GM12891 (cell line): ENCODE measurements at regions not wholly inside any gene's neighbourhood (a gene's known extent, or its start where the extent isn't known, plus 50 kb on each side); places are given as distances from the start of the nearest gene placed in this dataset.
"Not testable (repeated sequence)": the region's sequence is repeated elsewhere in the genome, so short reads cannot be mapped to it uniquely, and the experiment has no call there.

Experiments
- DNase-seq: peaks from one replicate; pipeline ENCODE4 v3.0.0; 2011; ENCODE audit warnings: low spot score; ENCODE audit not compliant: insufficient read length
- FAIRE-seq: peaks from 2 replicates; lab custom pipeline; 2011; peaks lifted over from hg19 to GRCh38; lab: Jason Lieb, UNC
- PAX5 ChIP-seq: IDR thresholded peaks from 2 replicates; pipeline ENCODE4 v1.6.1; 2011; ENCODE audit warnings: low read length, moderate library complexity, mild to moderate bottlenecking; ENCODE audit not compliant: insufficient read depth, severe bottlenecking
- POLR2A ChIP-seq: IDR thresholded peaks from 2 replicates; pipeline ENCODE4 v1.6.1; 2011; ENCODE audit warnings: low read depth, low read length, control low read depth
- POLR2AphosphoS5 ChIP-seq: IDR thresholded peaks from 2 replicates; pipeline ENCODE4 v1.6.1; 2011; ENCODE audit warnings: low read depth, low read length, control low read depth
- POU2F2 ChIP-seq: IDR thresholded peaks from 2 replicates; pipeline ENCODE4 v1.6.1; 2011; ENCODE audit warnings: low read depth, mild to moderate bottlenecking, control low read depth, low read length, moderate library complexity
- SPI1 ChIP-seq: IDR thresholded peaks from 2 replicates; pipeline ENCODE4 v1.6.1; 2011; ENCODE audit warnings: low read depth, low read length, control low read depth
- TAF1 ChIP-seq: IDR thresholded peaks from 2 replicates; pipeline ENCODE4 v1.6.1; 2011; ENCODE audit warnings: low read depth, low read length, control low read depth

DNA sequence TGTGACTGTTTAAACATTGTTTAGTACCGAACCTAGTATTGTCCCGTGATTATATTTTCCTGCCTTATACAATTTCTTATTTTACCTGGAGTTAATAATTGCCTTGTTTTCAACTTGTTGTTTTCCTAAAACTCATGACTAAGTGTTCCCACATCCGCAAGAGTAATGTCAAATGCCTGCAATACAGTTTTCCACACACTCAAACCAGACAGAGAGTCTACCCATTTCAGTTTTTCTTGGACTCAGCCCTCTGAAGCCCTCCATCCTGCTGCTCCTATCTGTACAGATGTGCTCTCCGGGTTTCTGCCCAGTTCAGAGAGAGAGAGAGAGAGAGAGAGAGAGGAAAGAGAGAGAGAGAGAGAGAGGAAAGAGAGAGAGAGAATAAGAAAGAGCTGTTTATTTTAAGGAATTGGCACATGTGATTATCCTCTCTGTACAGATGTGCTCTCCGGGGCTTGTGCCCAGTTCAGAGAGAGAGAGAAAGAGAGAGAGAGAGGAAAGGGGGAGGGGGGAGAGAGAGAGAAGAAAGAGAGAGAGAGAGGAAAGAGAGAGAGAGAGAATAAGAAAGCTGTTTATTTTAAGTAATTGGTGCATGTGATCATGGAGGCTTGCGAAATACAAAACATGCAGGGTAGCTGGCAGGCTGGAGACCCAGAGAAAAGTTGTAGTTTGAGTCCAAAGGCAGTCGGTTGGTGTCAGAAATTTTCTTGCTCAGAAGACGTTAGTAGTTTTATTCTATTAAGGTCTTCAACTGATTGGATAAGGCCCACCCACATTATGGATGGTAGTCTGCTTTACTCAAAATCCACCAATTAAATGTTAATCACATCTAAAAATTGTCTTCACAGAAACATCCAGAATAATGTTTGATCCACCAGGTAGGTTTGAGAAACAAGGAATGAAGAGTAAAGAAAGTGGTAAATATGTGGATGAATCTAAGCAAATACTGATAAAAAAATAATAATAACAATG is 104.1 kb upstream of the GOLGA8J start:
- TF ChIP-seq POLR2A (no peak), PAX5 (no peak), TAF1 (no peak), POU2F2 (no peak), POLR2AphosphoS5 (no peak), SPI1 (no peak)
- DNase-seq (no peak), FAIRE-seq (no peak)

- not testable (repeated sequence) for FAIRE-seq, DNase-seq
Observed at GRCh38 chr15:29974056-29974455, 108.7 kb upstream of the GOLGA8J start.

- no peak for FAIRE-seq
- TF ChIP-seq SPI1 (no peak), PAX5 (no peak), POLR2AphosphoS5 (no peak), POU2F2 (no peak), TAF1 (no peak), POLR2A (no peak)
- no peak for DNase-seq
Observed at GRCh38 chr15:29972051-29972450, 110.7 kb upstream of the GOLGA8J start.

- FAIRE-seq (no peak), DNase-seq (no peak)
- TF ChIP-seq POU2F2 (no peak), POLR2A (no peak), POLR2AphosphoS5 (no peak), TAF1 (no peak), PAX5 (no peak), SPI1 (no peak)
Observed at GRCh38 chr15:29970402-29970695, 112.4 kb upstream of the GOLGA8J start.

- TF ChIP-seq POLR2A (no peak), TAF1 (no peak), POU2F2 (no peak), PAX5 (no peak), SPI1 (no peak), POLR2AphosphoS5 (no peak)
- FAIRE-seq (no peak), DNase-seq (no peak)
Observed at GRCh38 chr15:29969562-29970401, 113.0 kb upstream of the GOLGA8J start.

GRCh38 chr15:29968895-29969561 is 113.7 kb upstream of the GOLGA8J start:
- DNase-seq: no peak
- FAIRE-seq: no peak
- TF ChIP-seq POLR2AphosphoS5 (no peak), POU2F2 (no peak), PAX5 (no peak), POLR2A (no peak), TAF1 (no peak), SPI1 (no peak)

GRCh38 chr15:29968099-29968894 is 114.5 kb upstream of the GOLGA8J start:
- no peak for DNase-seq
- FAIRE-seq: no peak
- TF ChIP-seq TAF1 (no peak), PAX5 (no peak), SPI1 (no peak), POU2F2 (no peak), POLR2AphosphoS5 (no peak), POLR2A (no peak)

DNA sequence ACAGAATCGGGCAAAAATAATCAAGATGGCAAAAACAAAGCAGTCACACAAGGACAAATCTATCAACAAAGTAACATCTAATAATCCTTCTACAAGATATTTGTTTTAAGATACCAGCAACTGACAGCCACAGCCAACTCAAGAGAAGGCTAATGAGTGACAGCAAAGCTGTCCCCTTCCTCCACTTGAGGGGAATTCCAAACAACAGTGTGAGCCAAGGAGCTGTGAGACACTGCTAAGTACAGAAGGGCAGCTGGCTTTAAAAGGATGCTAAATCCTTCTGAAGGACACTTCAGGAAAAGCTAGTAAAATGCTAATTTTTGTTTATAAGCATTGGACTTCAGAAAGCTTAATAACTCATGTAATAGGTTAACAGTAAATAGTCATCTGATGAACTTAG is 120.3 kb upstream of the GOLGA8J start:
- no peak for FAIRE-seq
- TF ChIP-seq POLR2A: no peak

More for the DNA sequence above, 120.3 kb upstream of the GOLGA8J start:
- no peak for DNase-seq
